Esophagus muscularis mucosa (tissue), 3 donors: ENCODE measurements at regions not wholly inside any gene's neighbourhood (a gene's known extent, or its start where the extent isn't known, plus 50 kb on each side); places are given as distances from the start of the nearest gene placed in this dataset.

Experiments used
- CTCF ChIP-seq, 3 experiments: fragments of 200-600 bp in 2 of 3; fragments of 450-650 bp in 1 of 3; sonication (generic) in 2 of 3; IDR thresholded peaks; one replicate each; pipeline ENCODE4 v1.5.1; 2017 to 2019; ENCODE audit warnings: antibody characterized with exemption in 3 of 3, mild to moderate bottlenecking in 2 of 3, moderate library complexity in 1 of 3
- POLR2A ChIP-seq: fragments of 450-650 bp; IDR thresholded peaks from one replicate; pipeline ENCODE4 v1.6.1; 2017; ENCODE audit warnings: antibody characterized with exemption, moderate library complexity, mild to moderate bottlenecking, low read depth
- POLR2AphosphoS5 ChIP-seq, 2 donors: sonication (generic); formaldehyde crosslinking; IDR thresholded peaks; one replicate each; pipeline ENCODE4 v1.6.1; 2017; ENCODE audit warnings: antibody characterized with exemption in 2 of 2

- TF ChIP-seq POLR2A (no peak), CTCF (IDR thresholded peaks at IDR 0.05) (no peak), POLR2AphosphoS5 (IDR thresholded peaks at IDR 0.05) (no peak)
These were observed 865.1 kb downstream of the CDH18 start for GRCh38 chr5:19122923-19123322.
